HepG2 (cell line): ENCODE measurements at regions not wholly inside any gene's neighbourhood (a gene's known extent, or its start where the extent isn't known, plus 50 kb on each side); places are given as distances from the start of the nearest gene placed in this dataset.

ENCODE experiments used
- GATAD2A ChIP-seq: IDR thresholded peaks from 2 replicates; pipeline ENCODE4 v1.6.1; 2016
- SMARCE1 ChIP-seq: fragments of 450-650 bp; IDR thresholded peaks from 2 replicates; pipeline ENCODE4 v1.6.1; 2017; ENCODE audit warnings: borderline replicate concordance
- ZNF138 ChIP-seq: sonication (generic); formaldehyde crosslinking; IDR thresholded peaks from 2 replicates; pipeline ENCODE4 v1.5.0; 2020; ENCODE audit warnings: mild to moderate bottlenecking, low read depth, missing genetic modification reagents
- TF ChIP-seq, protein P1 (sequence below), 2 experiments: sonication (generic) in 1 of 2; formaldehyde crosslinking in 1 of 2; IDR thresholded peaks; 2 replicates each; pipeline versions ENCODE4 v1.4.0 to v1.6.1; 2016 to 2020; ENCODE audit warnings: borderline replicate concordance in 1 of 2, low read depth in 1 of 2, mild to moderate bottlenecking in 1 of 2, missing genetic modification reagents in 1 of 2
- TF ChIP-seq, protein P2 (sequence below): sonication (generic); formaldehyde crosslinking; IDR thresholded peaks from 2 replicates; pipeline ENCODE4 v1.4.0; 2020; ENCODE audit warnings: missing genetic modification reagents
- TF ChIP-seq, protein P3 (sequence below), 2 experiments: fragments of 450-650 bp in 1 of 2; sonication (generic) in 1 of 2; formaldehyde crosslinking; IDR thresholded peaks; 2 replicates each; pipeline versions ENCODE4 v1.5.0 to v1.8.0; 2020 to 2022; ENCODE audit warnings: mild to moderate bottlenecking in 1 of 2, missing genetic modification reagents in 1 of 2

- TF ChIP-seq, protein P1, sequence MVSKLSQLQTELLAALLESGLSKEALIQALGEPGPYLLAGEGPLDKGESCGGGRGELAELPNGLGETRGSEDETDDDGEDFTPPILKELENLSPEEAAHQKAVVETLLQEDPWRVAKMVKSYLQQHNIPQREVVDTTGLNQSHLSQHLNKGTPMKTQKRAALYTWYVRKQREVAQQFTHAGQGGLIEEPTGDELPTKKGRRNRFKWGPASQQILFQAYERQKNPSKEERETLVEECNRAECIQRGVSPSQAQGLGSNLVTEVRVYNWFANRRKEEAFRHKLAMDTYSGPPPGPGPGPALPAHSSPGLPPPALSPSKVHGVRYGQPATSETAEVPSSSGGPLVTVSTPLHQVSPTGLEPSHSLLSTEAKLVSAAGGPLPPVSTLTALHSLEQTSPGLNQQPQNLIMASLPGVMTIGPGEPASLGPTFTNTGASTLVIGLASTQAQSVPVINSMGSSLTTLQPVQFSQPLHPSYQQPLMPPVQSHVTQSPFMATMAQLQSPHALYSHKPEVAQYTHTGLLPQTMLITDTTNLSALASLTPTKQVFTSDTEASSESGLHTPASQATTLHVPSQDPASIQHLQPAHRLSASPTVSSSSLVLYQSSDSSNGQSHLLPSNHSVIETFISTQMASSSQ (IDR thresholded peaks at IDR 0.05; ENCODE audit: low read depth): no peak
- TF ChIP-seq, protein P1 (CRISPR knock-in tag; IDR thresholded peaks at IDR 0.05; ENCODE audit: borderline replicate concordance): no peak
- TF ChIP-seq, protein P2, sequence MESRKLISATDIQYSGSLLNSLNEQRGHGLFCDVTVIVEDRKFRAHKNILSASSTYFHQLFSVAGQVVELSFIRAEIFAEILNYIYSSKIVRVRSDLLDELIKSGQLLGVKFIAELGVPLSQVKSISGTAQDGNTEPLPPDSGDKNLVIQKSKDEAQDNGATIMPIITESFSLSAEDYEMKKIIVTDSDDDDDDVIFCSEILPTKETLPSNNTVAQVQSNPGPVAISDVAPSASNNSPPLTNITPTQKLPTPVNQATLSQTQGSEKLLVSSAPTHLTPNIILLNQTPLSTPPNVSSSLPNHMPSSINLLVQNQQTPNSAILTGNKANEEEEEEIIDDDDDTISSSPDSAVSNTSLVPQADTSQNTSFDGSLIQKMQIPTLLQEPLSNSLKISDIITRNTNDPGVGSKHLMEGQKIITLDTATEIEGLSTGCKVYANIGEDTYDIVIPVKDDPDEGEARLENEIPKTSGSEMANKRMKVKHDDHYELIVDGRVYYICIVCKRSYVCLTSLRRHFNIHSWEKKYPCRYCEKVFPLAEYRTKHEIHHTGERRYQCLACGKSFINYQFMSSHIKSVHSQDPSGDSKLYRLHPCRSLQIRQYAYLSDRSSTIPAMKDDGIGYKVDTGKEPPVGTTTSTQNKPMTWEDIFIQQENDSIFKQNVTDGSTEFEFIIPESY: no peak
- TF ChIP-seq, protein P3, sequence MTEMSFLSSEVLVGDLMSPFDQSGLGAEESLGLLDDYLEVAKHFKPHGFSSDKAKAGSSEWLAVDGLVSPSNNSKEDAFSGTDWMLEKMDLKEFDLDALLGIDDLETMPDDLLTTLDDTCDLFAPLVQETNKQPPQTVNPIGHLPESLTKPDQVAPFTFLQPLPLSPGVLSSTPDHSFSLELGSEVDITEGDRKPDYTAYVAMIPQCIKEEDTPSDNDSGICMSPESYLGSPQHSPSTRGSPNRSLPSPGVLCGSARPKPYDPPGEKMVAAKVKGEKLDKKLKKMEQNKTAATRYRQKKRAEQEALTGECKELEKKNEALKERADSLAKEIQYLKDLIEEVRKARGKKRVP (CRISPR knock-in tag; IDR thresholded peaks at IDR 0.05): no peak
- TF ChIP-seq SMARCE1 (no peak), GATAD2A (CRISPR knock-in tag) (no peak), ZNF138 (no peak)
Observed at GRCh38 chr10:78441010-78441409, 407.3 kb downstream of the RPS24 start (continued).
